ENCODE measurements at regions not wholly inside any gene's neighbourhood (a gene's known extent, or its start where the extent isn't known, plus 50 kb on each side); places are given as distances from the start of the nearest gene placed in this dataset.

DNA sequence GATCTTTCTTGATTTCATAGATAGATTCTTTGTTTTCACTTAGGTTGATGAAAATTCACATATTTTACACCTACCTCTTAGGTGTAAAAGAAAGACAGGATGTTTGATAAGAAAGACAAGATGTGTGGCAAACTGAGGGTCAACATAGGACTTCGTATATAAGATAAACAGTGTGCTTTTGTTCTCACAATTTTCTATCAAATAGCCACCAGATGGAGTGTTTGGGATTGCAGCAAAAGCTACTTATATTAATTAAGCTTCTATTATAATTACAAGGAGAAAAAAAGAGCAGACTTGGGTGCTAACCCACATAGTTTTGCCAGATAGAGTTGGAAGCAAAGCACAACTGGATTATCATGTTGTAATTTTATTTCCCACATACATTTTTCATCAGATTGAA, 232.9 kb downstream of the CDH7 start:
- TF ChIP-seq, protein P1, sequence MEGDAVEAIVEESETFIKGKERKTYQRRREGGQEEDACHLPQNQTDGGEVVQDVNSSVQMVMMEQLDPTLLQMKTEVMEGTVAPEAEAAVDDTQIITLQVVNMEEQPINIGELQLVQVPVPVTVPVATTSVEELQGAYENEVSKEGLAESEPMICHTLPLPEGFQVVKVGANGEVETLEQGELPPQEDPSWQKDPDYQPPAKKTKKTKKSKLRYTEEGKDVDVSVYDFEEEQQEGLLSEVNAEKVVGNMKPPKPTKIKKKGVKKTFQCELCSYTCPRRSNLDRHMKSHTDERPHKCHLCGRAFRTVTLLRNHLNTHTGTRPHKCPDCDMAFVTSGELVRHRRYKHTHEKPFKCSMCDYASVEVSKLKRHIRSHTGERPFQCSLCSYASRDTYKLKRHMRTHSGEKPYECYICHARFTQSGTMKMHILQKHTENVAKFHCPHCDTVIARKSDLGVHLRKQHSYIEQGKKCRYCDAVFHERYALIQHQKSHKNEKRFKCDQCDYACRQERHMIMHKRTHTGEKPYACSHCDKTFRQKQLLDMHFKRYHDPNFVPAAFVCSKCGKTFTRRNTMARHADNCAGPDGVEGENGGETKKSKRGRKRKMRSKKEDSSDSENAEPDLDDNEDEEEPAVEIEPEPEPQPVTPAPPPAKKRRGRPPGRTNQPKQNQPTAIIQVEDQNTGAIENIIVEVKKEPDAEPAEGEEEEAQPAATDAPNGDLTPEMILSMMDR (IDR thresholded peaks at IDR 0.05; ENCODE audit: insufficient read depth, low read length, poor library complexity, severe bottlenecking): no peak
- TF ChIP-seq EZH2phosphoT487 (conservative IDR thresholded peaks at IDR 0.05; ENCODE audit: low read length): no peak
